Thyroid gland (tissue), 4 donors: ENCODE measurements at regions not wholly inside any gene's neighbourhood (a gene's known extent, or its start where the extent isn't known, plus 50 kb on each side); places are given as distances from the start of the nearest gene placed in this dataset.

Experiments used
- CTCF ChIP-seq, 6 experiments: fragments of 200-600 bp in 3 of 6; fragments of 450-650 bp in 3 of 6; sonication (generic) in 3 of 6; IDR thresholded peaks; one replicate each; pipeline ENCODE4 v1.5.1; 2016 to 2019; ENCODE audit warnings: antibody characterized with exemption in 6 of 6, mild to moderate bottlenecking in 2 of 6, inconsistent platforms in 1 of 6, moderate library complexity in 1 of 6
- POLR2A ChIP-seq, 2 donors: fragments of 450-650 bp; IDR thresholded peaks; one replicate each; pipeline ENCODE4 v1.6.1; 2017; ENCODE audit warnings: antibody characterized with exemption in 2 of 2, mild to moderate bottlenecking in 2 of 2, moderate library complexity in 1 of 2

GRCh38 chr10:23528419-23528818, 89.5 kb downstream of the OTUD1 start:
- TF ChIP-seq CTCF (IDR thresholded peaks at IDR 0.05) (no peak), POLR2A (IDR thresholded peaks at IDR 0.05) (no peak)
